ENCODE measurements at regions not wholly inside any gene's neighbourhood (a gene's known extent, or its start where the extent isn't known, plus 50 kb on each side); places are given as distances from the start of the nearest gene placed in this dataset.

- TF ChIP-seq ZNF687 (CRISPR knock-in tag; IDR thresholded peaks at IDR 0.05): no peak
- TF ChIP-seq ZNF264 (CRISPR knock-in tag; IDR thresholded peaks at IDR 0.05): no peak
- TF ChIP-seq ZFP90 (CRISPR knock-in tag; IDR thresholded peaks at IDR 0.05; ENCODE audit: borderline replicate concordance): no peak
- no peak for TF ChIP-seq FOSL1 (CRISPR knock-in tag; IDR thresholded peaks at IDR 0.05; ENCODE audit: borderline replicate concordance)
- TF ChIP-seq U2AF1 (optimal IDR thresholded peaks at IDR 0.05; ENCODE audit: low read depth, low read length): no peak
- TF ChIP-seq KLF13 (CRISPR knock-in tag; IDR thresholded peaks at IDR 0.05): no peak
- TF ChIP-seq, protein P1, sequence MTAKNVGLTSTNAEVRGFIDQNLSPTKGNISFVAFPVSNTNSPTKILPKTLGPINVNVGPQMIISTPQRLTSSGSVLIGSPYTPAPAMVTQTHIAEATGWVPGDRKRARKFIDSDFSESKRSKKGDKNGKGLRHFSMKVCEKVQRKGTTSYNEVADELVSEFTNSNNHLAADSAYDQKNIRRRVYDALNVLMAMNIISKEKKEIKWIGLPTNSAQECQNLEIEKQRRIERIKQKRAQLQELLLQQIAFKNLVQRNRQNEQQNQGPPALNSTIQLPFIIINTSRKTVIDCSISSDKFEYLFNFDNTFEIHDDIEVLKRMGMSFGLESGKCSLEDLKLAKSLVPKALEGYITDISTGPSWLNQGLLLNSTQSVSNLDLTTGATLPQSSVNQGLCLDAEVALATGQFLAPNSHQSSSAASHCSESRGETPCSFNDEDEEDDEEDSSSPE (CRISPR knock-in tag; IDR thresholded peaks at IDR 0.05): no peak
- TF ChIP-seq ZFP62 (CRISPR knock-in tag; IDR thresholded peaks at IDR 0.05): no peak
- TF ChIP-seq CHD2 (IDR thresholded peaks at IDR 0.05; ENCODE audit: low read depth, low read length): no peak
- TF ChIP-seq NR2C2 (CRISPR knock-in tag; IDR thresholded peaks at IDR 0.05; ENCODE audit: borderline replicate concordance): no peak
- no peak for TF ChIP-seq ZSCAN9 (CRISPR knock-in tag; IDR thresholded peaks at IDR 0.05; ENCODE audit: borderline replicate concordance)
Observed at GRCh38 chr18:45493830-45494229, 121.4 kb upstream of the SLC14A2 start (continued).
